Erythroblast (primary cell): ENCODE measurements at regions not wholly inside any gene's neighbourhood (a gene's known extent, or its start where the extent isn't known, plus 50 kb on each side); places are given as distances from the start of the nearest gene placed in this dataset.

ENCODE experiments used
- DNase-seq, 2 experiments: peaks; one replicate each; lab custom pipeline; 2025; lab: John Stamatoyannopoulos, UW
- GATA1 ChIP-seq: IDR thresholded peaks from 2 replicates; pipeline ENCODE4 v1.6.1; 2011; ENCODE audit warnings: low read depth, mild to moderate bottlenecking, control low read depth, low read length, moderate library complexity
- POLR2A ChIP-seq: IDR thresholded peaks from 2 replicates; pipeline ENCODE4 v1.6.1; 2011; ENCODE audit warnings: mild to moderate bottlenecking, low read length

DNA sequence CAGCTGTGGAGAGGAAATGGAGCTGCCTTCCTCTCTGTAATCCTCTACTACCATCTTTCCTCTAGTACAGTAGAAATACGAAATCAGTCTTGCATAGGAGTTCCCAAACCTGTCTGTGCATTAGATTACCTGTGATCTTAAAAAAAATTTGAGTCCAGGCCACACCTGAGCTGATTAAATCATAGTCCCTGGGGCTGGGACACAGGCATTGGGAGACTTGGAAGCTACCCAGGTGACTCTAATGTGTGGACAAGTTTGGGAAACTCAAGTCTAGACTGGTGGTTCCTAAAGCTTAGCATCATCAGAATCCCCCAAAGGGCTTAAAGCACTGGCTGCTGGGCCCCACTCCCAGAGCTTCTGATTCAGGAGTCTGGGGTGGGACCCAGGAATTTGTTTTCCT is 152.7 kb upstream of the GLI3 start:
- TF ChIP-seq POLR2A: no peak
- TF ChIP-seq GATA1: no peak
- no peak for DNase-seq

DNA sequence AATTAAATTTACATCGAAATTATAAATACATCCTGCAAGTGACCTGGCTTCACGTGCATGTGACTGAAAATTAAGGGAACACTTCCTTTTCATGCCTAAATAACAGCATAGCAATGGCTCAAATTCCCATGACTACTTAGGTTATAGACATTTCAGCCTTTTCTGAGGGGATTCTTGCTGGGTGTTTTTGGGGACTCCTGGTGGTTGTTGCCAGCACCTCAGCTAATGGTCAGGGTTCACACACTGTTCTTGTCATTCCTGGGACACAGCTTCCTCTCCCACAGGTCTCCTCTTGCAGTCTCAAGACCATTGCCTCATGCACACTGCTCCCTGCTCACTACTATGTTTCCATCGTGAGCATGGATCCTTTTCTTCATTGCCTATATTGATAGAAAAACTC is 148.9 kb upstream of the GLI3 start:
- TF ChIP-seq GATA1 (no peak), POLR2A (no peak)
- no peak for DNase-seq

DNA sequence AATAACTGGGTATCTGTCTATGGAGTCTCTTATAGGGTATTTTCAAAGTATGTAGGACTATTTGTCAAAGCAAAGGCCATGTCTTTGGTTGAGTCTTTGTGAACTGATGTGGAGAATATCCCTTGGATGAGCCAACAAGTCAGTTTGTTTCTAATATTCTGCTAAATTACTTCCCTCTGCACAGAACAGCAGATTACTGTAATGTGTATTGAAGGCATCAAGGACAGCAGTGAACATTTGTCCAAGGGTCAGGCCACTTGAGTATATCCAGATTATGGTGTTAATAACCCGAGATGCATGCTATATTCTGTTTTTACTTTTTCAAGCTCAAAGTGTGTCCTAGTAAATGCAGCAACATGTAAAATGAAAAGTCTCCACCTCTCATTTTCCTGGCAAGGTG is 144.2 kb upstream of the GLI3 start:
- no peak for TF ChIP-seq POLR2A
- no peak for TF ChIP-seq GATA1
- DNase-seq: no peak

DNA sequence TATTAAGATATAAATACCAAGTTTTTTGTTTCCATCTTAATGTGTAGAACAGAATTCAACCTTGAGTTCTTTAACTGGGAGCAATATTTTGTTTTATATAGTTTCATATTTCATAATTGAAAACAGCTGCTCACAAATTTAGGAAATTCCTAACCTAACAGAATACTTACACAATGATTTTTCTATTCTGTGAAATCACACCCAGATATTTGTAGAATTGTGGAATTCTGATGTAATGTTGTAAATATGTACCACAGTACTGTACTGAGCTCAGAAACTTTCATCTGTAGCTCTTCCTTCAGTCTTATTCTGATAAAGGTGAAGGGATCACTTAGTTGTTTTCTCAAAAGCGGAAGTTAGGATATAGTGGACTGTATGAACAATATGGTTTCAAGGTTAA is 143.4 kb upstream of the GLI3 start:
- no peak for TF ChIP-seq POLR2A
- DNase-seq: no peak

DNA sequence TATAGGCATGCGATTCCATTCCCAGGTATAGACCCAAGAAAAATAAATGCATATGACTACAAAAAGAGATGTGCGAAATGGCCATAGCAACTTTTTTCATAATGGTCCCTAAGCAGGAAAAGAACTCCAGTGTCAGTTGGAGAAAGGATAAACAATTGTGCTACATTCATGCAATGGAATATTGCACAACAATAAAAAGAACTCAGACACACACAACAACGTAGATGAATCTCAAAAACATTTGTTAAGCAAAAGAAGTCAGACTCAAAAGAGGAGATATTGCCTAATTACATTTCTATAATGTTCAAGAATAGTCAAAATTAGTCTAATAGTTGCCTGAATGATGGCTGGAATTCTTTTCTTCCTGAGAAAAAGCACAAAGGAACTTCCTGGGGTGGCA is 141.1 kb upstream of the GLI3 start:
- DNase-seq: no peak
- TF ChIP-seq POLR2A (no peak), GATA1 (no peak)

DNA sequence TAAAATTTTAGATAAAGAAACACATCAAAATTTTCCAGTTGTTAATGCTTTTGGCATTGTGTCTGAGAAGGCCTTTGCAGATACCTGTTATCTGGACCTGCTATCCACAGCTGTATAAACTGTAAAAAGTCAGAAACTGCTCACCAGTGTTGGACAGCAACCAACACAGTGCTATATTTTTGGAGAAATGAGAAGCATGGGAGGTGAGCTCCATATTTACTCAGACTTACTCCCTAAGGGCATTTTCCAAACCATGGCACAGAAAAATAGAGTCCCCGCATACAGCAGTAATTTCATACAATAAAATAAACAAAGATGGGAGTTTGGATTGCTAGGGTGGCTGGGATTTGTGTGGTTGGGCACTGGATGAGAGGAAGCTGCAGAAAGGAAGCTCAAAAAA is 136.3 kb upstream of the GLI3 start:
- DNase-seq: no peak
- no peak for TF ChIP-seq POLR2A
- TF ChIP-seq GATA1: no peak

DNA sequence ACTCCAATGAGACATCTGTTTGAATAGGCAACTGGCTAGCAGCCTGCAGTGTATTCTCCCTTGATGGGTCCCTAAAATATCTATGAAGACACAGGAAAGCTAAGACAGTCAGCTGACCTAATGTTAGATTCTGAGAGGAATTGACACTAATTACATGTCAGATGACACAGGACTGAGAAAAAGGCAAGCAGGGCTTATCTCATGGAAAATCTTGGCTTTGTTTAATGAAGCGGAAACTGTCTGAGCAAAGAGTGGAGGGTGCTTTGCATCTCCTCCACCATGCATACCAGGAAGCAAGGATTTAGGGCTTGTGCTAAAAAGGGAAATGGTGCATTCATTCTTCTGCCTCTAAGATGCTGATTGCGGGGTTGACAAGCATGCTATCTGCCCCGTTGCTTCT is 135.5 kb upstream of the GLI3 start:
- DNase-seq: no peak

DNA sequence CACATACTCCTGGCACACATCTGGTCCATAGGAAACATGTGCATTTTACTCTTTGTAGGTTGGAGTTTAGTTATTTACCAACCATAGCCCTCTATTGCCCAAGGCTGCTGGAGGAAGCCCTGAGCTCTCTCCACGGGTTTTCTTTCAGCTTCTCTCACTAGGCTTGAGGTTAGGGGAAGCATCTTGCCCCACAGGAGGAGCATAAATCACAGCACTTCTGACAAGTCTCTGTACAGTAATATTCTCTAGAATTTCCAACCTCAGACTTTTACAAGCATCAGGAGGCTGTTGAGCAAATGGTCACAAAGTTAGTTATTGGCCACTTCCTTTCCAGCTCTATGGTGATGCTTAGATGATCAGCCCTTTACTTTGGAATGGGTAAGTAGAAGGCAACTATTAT is 122.9 kb upstream of the GLI3 start:
- no peak for DNase-seq
- no peak for TF ChIP-seq GATA1
- TF ChIP-seq POLR2A: no peak

More for the DNA sequence above, 135.5 kb upstream of the GLI3 start:
- no peak for TF ChIP-seq POLR2A
- TF ChIP-seq GATA1: no peak

DNA sequence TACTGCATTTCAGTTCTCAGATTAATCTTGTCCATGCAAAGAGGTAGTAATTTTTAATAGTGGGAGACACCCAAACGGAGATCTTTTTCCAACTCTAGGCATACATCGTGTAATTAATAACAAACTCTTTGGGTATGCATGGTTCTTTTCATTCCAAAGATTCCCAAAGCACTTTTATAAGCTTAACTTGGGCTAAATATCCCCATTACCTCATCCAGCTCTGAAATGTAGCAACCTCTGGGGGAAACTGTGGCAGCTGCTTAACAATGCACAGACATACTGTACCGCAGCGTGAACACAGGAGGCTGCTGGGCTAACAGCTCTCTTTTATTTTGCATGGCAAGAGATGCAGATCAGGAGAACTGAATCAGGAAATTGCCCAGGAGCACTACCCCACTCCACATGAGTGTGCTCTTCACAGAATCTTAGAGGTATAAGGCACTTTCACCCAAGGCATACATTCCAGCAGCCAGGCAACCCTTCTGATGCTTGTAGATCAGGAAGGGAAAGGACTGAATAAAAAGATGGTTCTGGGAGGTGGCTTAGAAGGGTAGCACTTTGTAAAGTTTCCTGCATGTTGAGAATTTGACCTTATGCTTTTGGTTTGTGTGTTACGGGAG is 114.4 kb upstream of the GLI3 start:
- no peak for TF ChIP-seq GATA1
- DNase-seq: no peak

DNA sequence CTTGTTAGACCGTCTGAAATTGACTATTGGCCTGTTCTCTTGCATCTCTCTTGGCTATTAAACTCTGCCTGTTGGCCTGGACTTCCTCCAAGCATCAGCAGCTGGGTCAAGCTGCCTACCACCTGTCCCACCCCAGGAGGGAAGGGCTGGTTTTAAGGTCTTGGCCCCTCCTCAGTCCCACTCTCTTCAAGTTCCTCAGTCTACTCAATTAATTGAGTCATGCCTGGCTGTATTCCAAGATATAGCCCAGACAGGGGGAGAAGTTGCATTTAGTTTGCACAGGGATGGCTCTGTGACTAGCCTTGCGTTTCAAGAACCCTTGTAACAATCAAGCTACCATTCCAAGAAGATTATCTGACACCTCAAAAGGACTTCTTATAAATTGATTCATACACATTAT is 113.8 kb upstream of the GLI3 start:
- DNase-seq: no peak
- TF ChIP-seq GATA1 (no peak), POLR2A (no peak)

DNA sequence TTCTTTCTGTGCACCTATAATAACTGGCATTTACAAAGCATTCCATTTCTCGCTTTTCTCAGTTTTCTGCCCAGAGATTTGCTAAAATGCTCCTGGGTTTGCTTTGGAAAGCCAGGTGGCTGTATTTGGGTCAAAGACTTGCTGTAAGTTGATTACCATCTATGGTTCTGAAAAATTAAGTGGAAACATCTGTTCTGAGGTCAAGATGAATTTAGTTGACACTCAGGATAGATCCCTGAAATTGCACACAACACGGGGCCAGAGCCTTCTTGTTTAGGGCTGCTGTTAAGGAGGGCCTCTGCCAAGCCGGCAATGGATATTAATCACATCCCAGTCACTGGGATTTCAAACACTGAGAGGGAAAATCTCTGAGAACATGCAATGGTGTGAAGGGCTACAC is 111.6 kb upstream of the GLI3 start:
- TF ChIP-seq GATA1: no peak
- no peak for TF ChIP-seq POLR2A
- no peak for DNase-seq

DNA sequence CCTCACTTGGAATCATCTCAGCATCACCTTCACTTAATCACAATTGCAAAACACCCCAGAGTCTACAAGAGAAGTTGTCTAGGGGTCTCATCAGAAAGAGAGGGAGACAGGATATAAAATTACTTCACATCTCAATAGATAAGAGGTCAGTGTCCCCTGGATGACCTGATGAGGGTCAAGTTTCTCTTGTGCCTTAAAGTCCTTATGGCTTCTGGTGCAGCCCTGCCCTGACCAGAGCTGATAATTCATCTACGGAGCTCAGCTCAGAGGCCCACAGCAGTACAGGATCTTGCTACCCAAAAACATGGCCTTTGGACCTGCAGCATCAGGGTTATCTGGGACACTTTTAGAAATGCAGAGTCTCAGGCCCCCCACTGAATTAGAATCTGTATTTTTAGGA is 111.1 kb upstream of the GLI3 start:
- no peak for DNase-seq

DNA sequence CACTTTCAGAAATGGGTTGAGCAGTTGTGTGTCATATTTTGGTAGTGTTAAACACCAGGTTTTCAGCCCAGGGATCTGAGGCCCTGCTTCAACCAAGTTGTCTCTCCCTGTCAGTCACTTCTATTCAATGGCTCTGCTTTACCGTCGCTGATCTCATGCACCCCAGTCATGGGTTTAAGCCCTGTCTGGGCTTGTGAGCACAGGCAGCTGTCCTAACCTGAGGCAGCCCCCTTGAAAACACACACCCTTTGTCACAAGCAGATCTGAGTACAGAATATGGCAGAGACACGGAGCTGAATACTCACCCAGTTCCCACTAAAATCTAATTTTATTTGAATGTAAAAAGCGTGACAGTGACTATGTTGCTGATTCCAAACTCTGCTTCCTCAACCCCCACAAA is 110.6 kb upstream of the GLI3 start:
- TF ChIP-seq POLR2A (no peak), GATA1 (no peak)
- DNase-seq: no peak

More for the DNA sequence above, 111.1 kb upstream of the GLI3 start:
- TF ChIP-seq GATA1 (no peak), POLR2A (no peak)

DNA sequence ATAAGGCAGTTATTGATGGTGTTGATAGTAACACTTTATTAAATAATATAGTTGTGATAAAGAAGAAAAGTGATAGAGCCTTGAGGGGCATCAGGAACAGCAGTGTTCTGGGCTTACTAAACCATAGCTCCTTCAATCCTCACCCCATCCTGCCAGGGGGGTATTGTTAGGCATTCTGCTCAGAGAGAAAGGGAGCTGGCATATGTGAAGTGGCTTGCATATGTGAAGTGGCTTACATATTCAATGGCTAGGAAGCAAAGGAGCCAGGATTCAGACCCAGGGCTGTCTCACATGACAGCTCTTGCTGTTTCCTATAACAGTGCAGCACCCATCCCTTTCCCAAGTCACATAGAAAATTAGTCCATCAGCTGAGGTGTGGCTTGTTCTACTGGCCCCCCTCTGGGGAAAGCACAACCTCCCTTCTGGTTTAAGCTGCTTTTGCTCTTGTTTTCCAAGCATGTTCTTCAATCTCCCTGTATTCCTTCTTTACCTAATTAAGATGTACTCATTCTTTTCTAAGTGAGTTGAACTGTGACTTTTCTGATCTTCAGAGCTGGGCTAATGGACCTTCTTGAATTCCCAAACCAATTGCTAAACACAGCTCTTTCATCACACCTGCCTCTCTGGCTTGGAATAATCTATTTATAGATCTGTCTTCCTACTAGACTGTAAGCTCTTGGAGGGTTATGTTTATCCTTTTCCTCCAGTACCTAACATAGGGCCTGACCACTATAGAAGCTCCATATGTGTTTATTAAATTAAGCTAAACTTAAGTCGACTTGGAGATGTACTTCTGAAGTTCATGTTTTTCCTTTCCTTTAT is 108.7 kb upstream of the GLI3 start:
- no peak for DNase-seq
- no peak for TF ChIP-seq POLR2A
- TF ChIP-seq GATA1: no peak
